ENCODE measurements at regions not wholly inside any gene's neighbourhood (a gene's known extent, or its start where the extent isn't known, plus 50 kb on each side); places are given as distances from the start of the nearest gene placed in this dataset.

DNA sequence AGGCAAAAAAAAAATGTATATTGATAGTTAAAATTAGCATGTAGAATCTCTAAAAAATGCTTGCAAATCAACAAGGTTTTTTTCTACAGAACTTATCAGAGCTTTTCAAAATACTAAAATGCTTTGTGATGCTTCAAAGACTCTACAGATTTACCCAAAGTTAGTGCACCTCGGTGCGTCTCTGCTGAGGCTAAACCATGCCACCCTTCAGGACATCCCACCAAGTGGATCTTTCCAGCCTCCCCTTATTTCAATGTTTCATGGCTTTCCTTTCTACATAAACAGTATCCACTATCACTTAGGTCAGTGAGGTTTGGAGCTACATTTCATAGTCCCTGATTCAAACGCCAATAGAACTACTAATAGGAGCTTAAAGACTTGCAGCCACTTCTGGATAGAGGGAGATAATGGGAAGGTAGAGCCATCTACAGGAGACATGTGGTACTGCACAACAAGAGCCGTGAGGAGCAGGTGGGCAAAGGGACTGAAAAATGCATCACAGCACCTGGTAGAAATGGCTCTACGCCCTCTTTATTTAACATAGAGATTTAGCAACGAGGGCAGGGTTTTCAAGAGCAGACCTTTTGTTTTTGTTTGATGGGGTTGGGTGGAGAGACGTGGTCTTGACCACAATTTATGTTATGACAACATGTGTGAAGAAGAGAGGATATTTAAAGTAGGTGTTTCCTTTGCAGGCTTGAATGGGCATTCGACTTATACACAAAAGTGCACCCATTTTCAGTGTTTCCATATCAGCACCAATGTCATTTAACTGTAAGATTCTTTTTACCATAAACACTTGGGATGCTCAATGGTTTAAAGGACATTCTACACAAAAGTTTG, 56.1 kb upstream of the SLC35G4 start:
- Histone ChIP-seq H3K9me3 (no peaks in the 10 kb centered on the region), H3K4me3 (replicated peaks in 1 of 3) (no peak overlapping the region), H3K36me3 (no peaks in the 10 kb centered on the region), H3K27ac (no peak overlapping the region), H3K27me3 (no peaks in the 10 kb centered on the region), H3K4me1 (no peaks in the 10 kb centered on the region)
- intact Hi-C loops (cut with DNase I), result loop anchor here (5.0 kb wide), 2 partner anchors 241 to 701 kb away; no protein-coding TSS in a partner anchor
- peak; percentile 18 to 24 for DNase-seq
- TF ChIP-seq, protein P1, sequence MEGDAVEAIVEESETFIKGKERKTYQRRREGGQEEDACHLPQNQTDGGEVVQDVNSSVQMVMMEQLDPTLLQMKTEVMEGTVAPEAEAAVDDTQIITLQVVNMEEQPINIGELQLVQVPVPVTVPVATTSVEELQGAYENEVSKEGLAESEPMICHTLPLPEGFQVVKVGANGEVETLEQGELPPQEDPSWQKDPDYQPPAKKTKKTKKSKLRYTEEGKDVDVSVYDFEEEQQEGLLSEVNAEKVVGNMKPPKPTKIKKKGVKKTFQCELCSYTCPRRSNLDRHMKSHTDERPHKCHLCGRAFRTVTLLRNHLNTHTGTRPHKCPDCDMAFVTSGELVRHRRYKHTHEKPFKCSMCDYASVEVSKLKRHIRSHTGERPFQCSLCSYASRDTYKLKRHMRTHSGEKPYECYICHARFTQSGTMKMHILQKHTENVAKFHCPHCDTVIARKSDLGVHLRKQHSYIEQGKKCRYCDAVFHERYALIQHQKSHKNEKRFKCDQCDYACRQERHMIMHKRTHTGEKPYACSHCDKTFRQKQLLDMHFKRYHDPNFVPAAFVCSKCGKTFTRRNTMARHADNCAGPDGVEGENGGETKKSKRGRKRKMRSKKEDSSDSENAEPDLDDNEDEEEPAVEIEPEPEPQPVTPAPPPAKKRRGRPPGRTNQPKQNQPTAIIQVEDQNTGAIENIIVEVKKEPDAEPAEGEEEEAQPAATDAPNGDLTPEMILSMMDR (IDR thresholded peaks at IDR 0.05), result peak; percentile 72 to 87 (median 78)
- TF ChIP-seq POLR2A (IDR thresholded peaks at IDR 0.05), result no peak
- 29 to 33% methylated on average over 8 of the region's 8 CpGs for WGBS, 2 donors

DNA sequence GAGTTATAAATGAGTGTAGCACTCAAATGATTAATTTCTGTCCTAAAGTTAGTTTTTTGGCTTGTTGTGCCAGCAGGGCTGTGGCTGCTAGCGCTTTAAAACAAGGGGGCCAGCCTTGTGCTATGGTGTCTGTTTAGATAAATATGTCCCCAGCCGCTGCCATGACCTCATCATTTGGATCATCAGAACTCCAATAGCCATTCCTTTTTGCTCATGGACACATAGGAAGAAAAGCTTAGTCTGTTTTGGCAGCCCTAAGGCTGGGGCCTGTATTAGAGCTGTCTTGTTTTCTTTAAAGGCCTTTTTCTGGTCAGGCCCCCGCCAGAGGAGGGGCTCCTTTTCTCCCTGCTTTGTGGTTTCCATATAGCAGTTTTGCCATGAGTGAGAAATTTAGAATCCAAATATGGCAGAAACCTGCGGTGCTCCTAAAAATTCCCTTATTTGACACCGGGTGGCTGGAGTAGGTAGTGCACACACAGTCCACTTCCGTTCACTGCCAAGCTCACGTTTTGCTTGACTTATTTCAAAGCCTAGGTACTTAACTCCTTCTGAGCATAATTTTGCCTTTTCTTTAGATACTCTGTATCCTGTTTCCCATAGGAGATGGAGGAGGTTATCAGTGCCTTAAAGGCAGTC, 60.4 kb upstream of the SLC35G4 start:
- TF ChIP-seq, protein P1 (IDR thresholded peaks at IDR 0.05), result peak in 5 of 6 experiments; percentile 4 to 36 (median 33)
- TF ChIP-seq POLR2A (IDR thresholded peaks at IDR 0.05), result no peak
- Histone ChIP-seq H3K9me3 (no peaks in the 10 kb centered on the region), H3K27ac (no peak overlapping the region), H3K4me3 (replicated peaks in 1 of 3) (no peak overlapping the region), H3K4me1 (no peaks in the 10 kb centered on the region), H3K36me3 (no peaks in the 10 kb centered on the region), H3K27me3 (no peaks in the 10 kb centered on the region)
- intact Hi-C loops (cut with DNase I), result no loop called here
- DNase-seq, result peak; percentile 14 to 22
- 44 to 47% methylated on average over 7 of the region's 7 CpGs for WGBS, 2 donors

DNA sequence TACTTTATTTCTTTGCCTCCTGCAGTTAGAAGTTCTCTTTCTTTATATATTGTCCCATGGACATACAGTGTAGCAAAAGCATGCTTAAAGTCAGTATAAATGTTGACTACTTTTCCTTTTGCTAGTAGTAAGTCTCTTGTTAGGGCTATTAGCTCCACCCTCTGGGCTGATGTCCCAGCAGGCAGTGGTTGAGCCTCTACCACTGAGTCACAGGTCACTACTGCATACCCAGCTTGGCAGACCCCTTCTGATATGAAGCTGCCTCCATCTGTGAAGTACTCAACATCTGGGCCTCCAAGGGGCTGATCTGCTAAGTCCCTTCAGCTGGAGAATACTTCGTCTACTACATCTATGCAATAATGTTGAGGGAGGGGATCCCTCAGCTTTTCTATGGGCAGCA, 61.0 kb upstream of the SLC35G4 start:
- intact Hi-C loops (cut with DNase I), result no loop called here
- 80 to 92% methylated on average over 1 of the region's 1 CpG for WGBS, 2 donors

DNA sequence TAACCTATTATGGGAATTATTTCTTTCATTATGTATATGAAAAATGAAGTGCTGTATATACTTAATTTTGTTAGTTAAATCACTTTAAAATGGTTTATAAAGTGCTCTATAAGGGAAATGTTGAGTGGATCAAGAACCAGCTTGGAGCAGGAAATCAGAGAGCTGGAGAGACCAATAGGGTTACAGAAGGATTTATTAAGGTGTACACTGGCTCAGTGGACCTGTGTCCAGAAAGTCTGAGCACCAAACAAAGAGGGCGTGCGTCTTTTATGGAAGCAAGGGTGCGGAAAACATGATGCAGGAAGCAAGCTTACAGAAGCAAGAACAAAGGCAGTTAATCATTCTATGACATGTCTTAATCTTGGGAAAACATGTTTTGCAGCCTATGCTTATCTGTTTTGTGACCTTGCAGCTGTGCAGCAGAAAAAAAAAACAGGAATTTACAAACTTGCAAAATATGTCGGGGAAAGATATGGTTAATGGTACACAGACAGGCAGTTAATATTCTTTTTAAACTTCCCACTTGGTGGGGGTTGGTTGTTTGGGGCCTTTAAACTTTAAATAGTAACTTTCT, 65.2 kb upstream of the SLC35G4 start:
- intact Hi-C loops (cut with DNase I), result no loop called here
- H3K9me3 ChIP-seq, result no peaks in the 10 kb centered on the region
- H3K27me3 ChIP-seq, result no peaks in the 10 kb centered on the region
- WGBS, 2 donors, result 76 to 93% methylated on average over 4 of the region's 4 CpGs
- H3K27ac ChIP-seq, result no peak overlapping the region
- DNase-seq, result no peak
- no peak for TF ChIP-seq POLR2A (IDR thresholded peaks at IDR 0.05)
- TF ChIP-seq, protein P1 (IDR thresholded peaks at IDR 0.05), result no peak
- H3K4me3 ChIP-seq (replicated peaks in 1 of 3), result no peak overlapping the region
- H3K36me3 ChIP-seq, result no peaks in the 10 kb centered on the region
- no peaks in the 10 kb centered on the region for H3K4me1 ChIP-seq

More for the DNA sequence above, 61.0 kb upstream of the SLC35G4 start:
- Histone ChIP-seq H3K9me3 (no peaks in the 10 kb centered on the region), H3K27me3 (no peaks in the 10 kb centered on the region), H3K4me3 (replicated peaks in 1 of 3) (no peak overlapping the region), H3K36me3 (no peaks in the 10 kb centered on the region), H3K4me1 (no peaks in the 10 kb centered on the region), H3K27ac (no peak overlapping the region)
- TF ChIP-seq, protein P1 (IDR thresholded peaks at IDR 0.05), result no peak
- TF ChIP-seq POLR2A (IDR thresholded peaks at IDR 0.05), result no peak
- no peak for DNase-seq

All from thyroid gland (tissue), 4 donors.